Astrocyte of the cerebellum (primary cell): ENCODE measurements at regions not wholly inside any gene's neighbourhood (a gene's known extent, or its start where the extent isn't known, plus 50 kb on each side); places are given as distances from the start of the nearest gene placed in this dataset.

ENCODE experiments used
- DNase-seq: peaks from one replicate; pipeline ENCODE4 v3.0.0-alpha.2; 2011; ENCODE audit warnings: low read depth
- H3K4me3 ChIP-seq: 2 replicates; pipeline ENCODE4 v1.5.1; 2011; ENCODE audit warnings: mild to moderate bottlenecking, low read depth, low read length, moderate library complexity
- CTCF ChIP-seq: IDR thresholded peaks from 2 replicates; pipeline ENCODE4 v1.5.1; 2012; ENCODE audit warnings: low read length, low read depth, moderate library complexity, mild to moderate bottlenecking; ENCODE audit errors: missing control alignments
- in situ Hi-C: cut with HindIII; loops from 2 replicates; pipeline ENCODE4 v1.10.0; 2017; ENCODE audit warnings: low sequenced_read_pairs

- in situ Hi-C loops, result no loop called here
- no peak overlapping the region for H3K4me3 ChIP-seq
- TF ChIP-seq CTCF, result no peak
- no peak for DNase-seq
Observed at GRCh38 chr10:107687701-107688100, 523.2 kb upstream of the SORCS1 start.

DNA sequence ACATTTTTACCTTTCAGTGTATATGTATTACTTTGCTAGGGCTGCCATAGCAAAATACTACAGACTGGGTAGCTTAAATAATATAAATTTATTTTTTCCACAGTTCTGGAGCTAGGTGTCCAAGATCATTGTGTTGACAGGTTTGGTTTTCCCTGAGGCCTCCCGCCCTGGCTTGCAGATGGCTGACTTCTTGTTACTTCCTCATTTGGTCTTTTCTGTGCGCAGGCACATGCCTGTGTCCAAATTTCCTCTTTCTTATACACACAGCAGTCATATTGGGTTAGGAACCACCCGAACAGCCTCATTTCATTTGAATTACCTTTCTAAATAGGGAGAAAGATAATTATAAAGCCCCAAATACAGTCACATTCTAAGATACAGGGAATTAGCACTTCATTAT lies 521.6 kb upstream of the SORCS1 start:
- in situ Hi-C loops, result no loop called here
- DNase-seq, result no peak
- no peak for TF ChIP-seq CTCF
- no peak overlapping the region for H3K4me3 ChIP-seq

DNA sequence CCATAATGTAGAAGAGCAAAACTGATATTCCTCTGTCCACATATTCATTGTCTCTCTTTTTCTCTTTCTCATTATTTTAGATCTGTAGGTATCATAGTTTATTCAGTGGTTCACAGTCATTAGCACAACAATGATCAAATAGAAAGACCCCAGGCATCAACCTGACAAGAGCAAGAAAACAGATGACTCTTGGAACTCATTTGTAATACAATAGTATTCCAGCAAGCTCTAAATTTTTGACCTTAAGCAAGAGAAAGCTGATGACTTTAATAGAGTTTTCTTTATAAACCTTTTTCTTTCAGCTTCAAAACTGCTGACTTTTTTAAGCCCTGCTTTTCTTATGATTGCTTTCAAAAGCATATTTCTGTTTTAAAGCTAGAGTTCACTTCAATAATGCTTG lies 507.5 kb upstream of the SORCS1 start:
- no peak for DNase-seq
- in situ Hi-C loops, result no loop called here
- H3K4me3 ChIP-seq, result no peak overlapping the region
- TF ChIP-seq CTCF, result no peak

DNA sequence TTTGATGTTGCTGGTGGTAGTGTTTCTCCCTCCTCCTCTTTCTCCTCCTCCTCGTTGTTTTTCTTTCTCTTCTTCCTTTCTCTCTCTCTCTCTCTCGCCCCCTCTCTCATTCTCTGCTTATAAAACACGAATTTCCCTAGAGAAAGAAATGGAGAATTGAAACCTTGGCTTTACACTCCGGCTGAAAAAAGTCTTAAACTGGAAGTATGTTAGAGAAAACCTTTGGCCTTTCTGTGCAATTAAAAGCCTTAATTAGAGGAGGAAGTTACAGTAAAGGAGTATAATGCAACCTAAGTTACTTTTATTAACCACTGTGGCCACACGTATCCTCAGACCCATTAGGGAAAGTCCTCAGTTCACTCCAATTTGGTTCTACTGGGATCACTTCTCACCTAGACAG lies 501.7 kb upstream of the SORCS1 start:
- no peak for DNase-seq
- in situ Hi-C loops, result no loop called here

DNA sequence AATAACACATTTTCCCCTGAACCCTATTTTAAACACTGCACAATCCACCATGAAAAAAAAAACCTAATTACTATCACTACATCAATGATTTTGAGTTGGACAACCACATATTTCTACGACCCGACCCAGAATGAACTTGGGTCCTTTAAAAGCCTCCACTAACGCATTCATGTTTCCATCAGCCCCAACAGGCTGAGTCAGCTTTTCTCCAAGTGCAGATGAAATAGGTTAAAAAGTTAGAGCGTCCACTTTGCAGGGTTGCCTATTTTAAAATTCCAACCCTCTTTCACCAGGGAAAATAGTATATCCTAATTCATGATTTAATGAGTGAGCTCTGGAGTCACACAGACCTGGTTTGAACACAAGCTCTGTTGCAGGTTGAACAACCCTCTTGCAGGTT lies 501.0 kb upstream of the SORCS1 start:
- DNase-seq, result no peak
- in situ Hi-C loops, result no loop called here
- TF ChIP-seq CTCF, result no peak
- H3K4me3 ChIP-seq, result no peak overlapping the region

More for the DNA sequence above, 501.7 kb upstream of the SORCS1 start:
- H3K4me3 ChIP-seq, result no peak overlapping the region
- TF ChIP-seq CTCF, result no peak

DNA sequence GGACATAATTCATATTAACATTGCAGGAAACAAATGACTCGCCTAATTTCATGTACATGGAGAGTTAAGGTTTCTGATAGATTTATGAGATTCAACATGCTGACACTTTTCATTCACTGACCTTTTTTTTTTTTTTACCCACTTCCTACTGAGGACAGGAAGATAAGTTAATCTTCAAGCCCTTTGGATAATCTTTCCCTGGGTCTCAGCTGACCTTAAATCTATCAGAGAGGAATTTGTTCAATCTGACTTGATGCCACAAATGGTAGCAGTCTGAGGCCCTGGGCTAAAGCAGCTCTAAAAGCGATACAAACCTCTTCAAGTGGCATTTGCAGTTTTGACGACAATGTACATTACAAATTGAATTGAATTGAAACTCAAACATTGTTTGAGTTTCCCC lies 493.3 kb upstream of the SORCS1 start:
- no peak overlapping the region for H3K4me3 ChIP-seq
- in situ Hi-C loops, result no loop called here
- no peak for DNase-seq
- no peak for TF ChIP-seq CTCF

GRCh38 chr10:107656932-107657331 lies 492.4 kb upstream of the SORCS1 start:
- in situ Hi-C loops, result no loop called here
- no peak for TF ChIP-seq CTCF

More at GRCh38 chr10:107656932-107657331, 492.4 kb upstream of the SORCS1 start:
- H3K4me3 ChIP-seq, result no peak overlapping the region
- no peak for DNase-seq
